Aorta (tissue), 5 donors: ENCODE measurements at regions not wholly inside any gene's neighbourhood (a gene's known extent, or its start where the extent isn't known, plus 50 kb on each side); places are given as distances from the start of the nearest gene placed in this dataset.

Experiments
- ATAC-seq: fragments of 200-7000 bp; cut with Tn5 transposase; one replicate; pipeline ENCODE4 v1.9.1; 2022; ENCODE audit warnings: moderate library complexity; ENCODE audit not compliant: low FRiP score
- DNase-seq, 2 donors: peaks; one replicate each; pipeline ENCODE4 v3.0.0-alpha.2; 2020
- H3K27ac ChIP-seq, 2 donors: one replicate each; pipeline ENCODE4 v1.5.1; 2013; ENCODE audit warnings: low read length in 2 of 2, mild to moderate bottlenecking in 2 of 2, moderate library complexity in 2 of 2, control low read depth in 1 of 2, inconsistent platforms in 1 of 2, low read depth in 1 of 2
- H3K27me3 ChIP-seq, 2 donors: one replicate each; pipeline ENCODE4 v1.6.1; 2013; ENCODE audit warnings: control low read depth in 1 of 2, low read length in 1 of 2, mild to moderate bottlenecking in 1 of 2, moderate library complexity in 1 of 2; ENCODE audit not compliant: insufficient read depth in 2 of 2, control insufficient read depth in 1 of 2
- H3K36me3 ChIP-seq, 2 donors: one replicate each; pipeline ENCODE4 v1.6.1; 2013; ENCODE audit warnings: control low read depth in 1 of 2, low read length in 1 of 2, mild to moderate bottlenecking in 1 of 2; ENCODE audit not compliant: insufficient read depth in 2 of 2, control insufficient read depth in 1 of 2
- H3K4me1 ChIP-seq, 2 donors: one replicate each; pipeline ENCODE4 v1.6.1; 2013; ENCODE audit warnings: low read length in 2 of 2, control low read depth in 1 of 2, mild to moderate bottlenecking in 1 of 2, moderate library complexity in 1 of 2; ENCODE audit not compliant: insufficient read depth in 2 of 2, control insufficient read depth in 1 of 2
- H3K4me3 ChIP-seq, 2 donors: one replicate each; pipeline ENCODE4 v1.5.1; 2013; ENCODE audit warnings: low read length in 2 of 2, control low read depth in 1 of 2, mild to moderate bottlenecking in 1 of 2
- H3K9me3 ChIP-seq: one replicate; pipeline ENCODE4 v1.6.1; 2013; ENCODE audit warnings: mild to moderate bottlenecking, low read length; ENCODE audit not compliant: control insufficient read depth
- WGBS, 2 donors: extraction: QIAGEN DNeasy Blood & Tissue Kit; methylation state at CpG; one replicate each; pipeline ENCODE4 v1.1.7; 2013; 5-methylcytosine and 5-hydroxymethylcytosine counted together
- intact Hi-C, 2 donors: fragments of 100-400 bp; cut with DNase I; formaldehyde crosslinking; loops; one replicate each; pipeline versions ENCODE4 v1.14.2 to v1.15.0; 2022
- donor health status: healthy with polysubstance abuse.
- donor health status: Bipolar disorder and iron deficiency.
- donor health status: DM: no; HTN: no; CAD: no.
- donor health status: DM: no; HTN: no; CAD: no.
- donor health status: DM: yes; HTN: yes; CAD: no.

GRCh38 chr12:91947459-91947858, 198.2 kb downstream of the BTG1 start:
- no peak for DNase-seq
- no peaks in the 10 kb centered on the region for H3K9me3 ChIP-seq
- H3K4me3 ChIP-seq = no peak overlapping the region
- no peaks in the 10 kb centered on the region for H3K36me3 ChIP-seq
- H3K4me1 ChIP-seq = no peaks in the 10 kb centered on the region
- intact Hi-C loops = no loop called here
- ATAC-seq = no peak
- 89 to 92% methylated on average over 5 of the region's 5 CpGs for WGBS, 2 donors
- H3K27ac ChIP-seq = no peak overlapping the region
- no peaks in the 10 kb centered on the region for H3K27me3 ChIP-seq

GRCh38 chr12:91944637-91945036, 201.0 kb downstream of the BTG1 start:
- no peak for DNase-seq
- H3K9me3 ChIP-seq = no peaks in the 10 kb centered on the region
- 10 to 27% methylated on average over 1 of the region's 1 CpG for WGBS, 2 donors
- H3K27me3 ChIP-seq = no peaks in the 10 kb centered on the region
- intact Hi-C loops = no loop called here
- H3K4me1 ChIP-seq = no peaks in the 10 kb centered on the region
- no peak overlapping the region for H3K4me3 ChIP-seq
- no peak overlapping the region for H3K27ac ChIP-seq
- no peaks in the 10 kb centered on the region for H3K36me3 ChIP-seq
- no peak for ATAC-seq

DNA sequence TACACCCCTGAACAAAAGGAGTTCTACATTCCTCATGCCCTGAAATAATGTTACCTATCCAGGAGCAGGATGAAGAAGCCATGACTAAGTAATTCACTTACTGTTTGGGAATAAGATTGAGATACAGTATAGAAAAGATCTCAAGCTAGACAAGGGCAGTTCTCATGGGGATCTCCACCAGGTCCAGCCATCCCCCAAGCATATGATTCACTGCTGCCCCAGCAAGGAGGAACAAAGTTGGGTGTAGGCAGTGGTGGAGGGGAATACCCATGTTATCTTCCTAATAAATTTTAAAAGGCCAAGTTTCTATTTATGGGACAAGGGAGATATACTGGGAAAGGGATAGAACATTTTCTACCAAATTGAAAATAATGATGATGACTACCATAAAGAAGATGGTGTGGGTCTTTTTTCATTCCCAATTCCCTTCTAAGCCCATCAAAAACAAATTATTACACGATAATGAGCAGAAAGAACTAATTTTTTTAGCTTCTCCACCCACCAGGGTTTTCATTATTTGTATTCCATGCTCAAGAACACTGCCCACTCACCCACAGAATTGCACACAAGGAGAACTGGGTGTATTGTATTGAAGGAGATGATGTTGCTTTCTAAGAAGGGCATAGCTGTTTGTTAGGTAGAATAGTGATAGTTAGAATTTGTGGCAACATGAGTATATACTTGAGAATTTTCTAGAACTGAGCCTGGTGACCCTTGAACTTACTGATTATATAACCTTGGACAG, 204.6 kb downstream of the BTG1 start:
- ATAC-seq = no peak
- Histone ChIP-seq H3K27me3 (no peaks in the 10 kb centered on the region), H3K4me1 (no peaks in the 10 kb centered on the region), H3K36me3 (no peaks in the 10 kb centered on the region), H3K27ac (no peak overlapping the region), H3K4me3 (no peak overlapping the region), H3K9me3 (no peaks in the 10 kb centered on the region)
- DNase-seq = no peak
- intact Hi-C loops = no loop called here
- WGBS, 2 donors = 78 to 88% methylated on average over 1 of the region's 1 CpG

DNA sequence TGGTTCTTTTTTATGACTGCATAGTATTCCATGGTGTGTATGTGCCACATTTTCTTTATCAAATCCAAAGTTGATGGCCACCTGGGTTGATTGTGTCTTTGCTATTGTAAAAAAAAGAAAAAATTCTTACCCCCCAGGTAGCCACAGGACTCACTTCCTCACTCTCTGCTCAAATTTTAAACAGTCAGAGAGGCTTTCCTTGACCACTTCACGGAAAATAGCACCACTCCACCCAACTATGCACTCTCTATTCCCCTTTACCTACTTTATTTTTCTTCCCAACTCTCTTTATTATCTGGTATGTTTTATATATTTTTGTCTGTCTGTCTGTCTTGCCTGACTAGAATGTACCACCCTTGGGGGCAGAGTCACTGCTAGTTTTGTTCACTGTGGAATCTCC, 205.3 kb downstream of the BTG1 start:
- Histone ChIP-seq H3K36me3 (no peaks in the 10 kb centered on the region), H3K27me3 (no peaks in the 10 kb centered on the region), H3K27ac (no peak overlapping the region), H3K4me1 (no peaks in the 10 kb centered on the region), H3K4me3 (no peak overlapping the region), H3K9me3 (no peaks in the 10 kb centered on the region)
- ATAC-seq = no peak
- DNase-seq = no peak
- 93 to 97% methylated on average over 1 of the region's 1 CpG for WGBS, 2 donors
- intact Hi-C loops = no loop called here

DNA sequence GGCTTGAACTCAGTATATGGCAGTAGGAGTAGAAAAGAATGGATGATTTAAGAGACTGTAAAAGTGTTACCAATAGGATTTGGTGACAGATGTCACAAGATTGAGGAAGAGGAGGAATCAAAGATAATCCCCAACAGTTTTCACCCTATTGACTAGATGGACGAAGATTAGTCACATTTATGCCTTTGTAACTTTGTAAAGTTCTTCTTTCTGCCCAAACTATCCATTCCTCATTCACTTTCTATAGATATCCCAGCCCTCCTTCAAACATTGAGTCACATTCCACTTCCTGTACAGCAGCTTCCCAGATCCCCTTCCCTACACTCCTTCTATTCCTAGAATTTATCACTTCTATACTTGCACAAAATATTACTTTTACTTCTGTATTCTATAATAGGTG, 207.9 kb downstream of the BTG1 start:
- no peaks in the 10 kb centered on the region for H3K9me3 ChIP-seq
- intact Hi-C loops = no loop called here
- 88 to 97% methylated on average over 1 of the region's 1 CpG for WGBS, 2 donors

GRCh38 chr12:91937009-91937408, 208.6 kb downstream of the BTG1 start:
- H3K4me3 ChIP-seq = no peak overlapping the region
- H3K27me3 ChIP-seq = no peaks in the 10 kb centered on the region
- H3K27ac ChIP-seq = no peak overlapping the region
- H3K36me3 ChIP-seq = no peaks in the 10 kb centered on the region
- no peaks in the 10 kb centered on the region for H3K9me3 ChIP-seq
- 77% methylated on average over 1 of the region's 1 CpG for WGBS, 2 donors
- H3K4me1 ChIP-seq = no peaks in the 10 kb centered on the region
- no peak for DNase-seq
- intact Hi-C loops = no loop called here
- ATAC-seq = no peak

More for the DNA sequence above, 207.9 kb downstream of the BTG1 start:
- Histone ChIP-seq H3K4me1 (no peaks in the 10 kb centered on the region), H3K27me3 (no peaks in the 10 kb centered on the region), H3K36me3 (no peaks in the 10 kb centered on the region), H3K27ac (no peak overlapping the region), H3K4me3 (no peak overlapping the region)
- DNase-seq (no peak), ATAC-seq (no peak)

DNA sequence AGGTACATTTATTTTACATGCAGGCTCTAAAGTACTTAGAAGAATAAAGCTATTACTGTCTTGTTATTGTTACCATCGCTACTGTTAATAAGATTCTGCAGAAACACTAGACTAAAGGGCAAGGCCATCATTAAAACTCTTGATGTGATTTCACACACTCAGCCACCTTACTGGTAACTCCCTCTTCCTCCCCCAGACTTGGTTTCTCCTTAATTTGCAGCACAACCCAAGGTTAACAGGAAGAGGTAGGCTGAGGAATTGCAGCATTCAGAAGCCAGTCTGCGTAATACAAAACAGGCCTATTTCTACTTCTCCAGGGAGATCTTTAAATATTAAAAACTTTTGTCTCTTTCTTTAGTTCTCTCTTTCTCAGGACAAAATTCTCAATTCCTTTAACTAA, 210.3 kb downstream of the BTG1 start:
- Histone ChIP-seq H3K4me1 (no peaks in the 10 kb centered on the region), H3K36me3 (no peaks in the 10 kb centered on the region), H3K9me3 (no peaks in the 10 kb centered on the region), H3K27ac (no peak overlapping the region), H3K4me3 (no peak overlapping the region), H3K27me3 (no peaks in the 10 kb centered on the region)
- intact Hi-C loops = no loop called here
- DNase-seq (no peak), ATAC-seq (no peak)
- WGBS, 2 donors = 96 to 99% methylated on average over 2 of the region's 2 CpGs

DNA sequence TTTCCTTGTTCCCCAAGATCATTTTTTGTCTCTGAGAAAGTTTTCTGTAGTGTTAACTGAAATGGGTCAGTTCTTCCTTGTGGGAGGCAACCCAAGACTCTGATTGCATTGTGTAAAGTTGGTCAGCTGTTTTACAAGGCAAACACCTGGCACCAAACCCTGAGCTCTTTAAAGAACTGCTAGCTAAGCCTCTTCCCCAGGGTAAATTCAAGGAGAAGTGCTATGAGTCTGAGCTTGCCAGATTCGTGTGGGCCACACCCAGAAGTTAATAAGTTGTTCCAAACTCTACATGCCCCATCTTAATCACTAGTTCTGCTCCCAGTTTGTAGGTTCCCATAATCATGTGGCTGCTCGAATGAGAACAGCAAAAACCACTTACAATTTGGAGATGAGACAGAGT, 214.5 kb downstream of the BTG1 start:
- DNase-seq (no peak), ATAC-seq (no peak)
- WGBS, 2 donors = 48 to 52% methylated on average over 2 of the region's 2 CpGs
- H3K4me3 ChIP-seq = no peak overlapping the region
- H3K4me1 ChIP-seq = no peaks in the 10 kb centered on the region
- H3K27ac ChIP-seq = no peak overlapping the region
- H3K27me3 ChIP-seq = no peaks in the 10 kb centered on the region
- H3K36me3 ChIP-seq = no peaks in the 10 kb centered on the region
- intact Hi-C loops = no loop called here
- no peaks in the 10 kb centered on the region for H3K9me3 ChIP-seq

- DNase-seq = no peak
- Histone ChIP-seq H3K4me3 (no peak overlapping the region), H3K9me3 (no peaks in the 10 kb centered on the region), H3K36me3 (no peaks in the 10 kb centered on the region), H3K27me3 (no peaks in the 10 kb centered on the region), H3K4me1 (no peaks in the 10 kb centered on the region), H3K27ac (no peak overlapping the region)
- 87 to 91% methylated on average over 2 of the region's 2 CpGs for WGBS, 2 donors
- intact Hi-C loops = no loop called here
- ATAC-seq = no peak
These were observed 217.1 kb downstream of the BTG1 start for GRCh38 chr12:91928501-91928900.
